ENCODE measurements at regions not wholly inside any gene's neighbourhood (a gene's known extent, or its start where the extent isn't known, plus 50 kb on each side); places are given as distances from the start of the nearest gene placed in this dataset.

- no peaks in the 10 kb centered on the region for H3K79me1 ChIP-seq (ENCODE audit: low read depth in 1 of 2, low read length in 2 of 2)
- no peak overlapping the region for H2BK5ac ChIP-seq (ENCODE audit: low read depth, low read length, poor library complexity, severe bottlenecking)
- TF ChIP-seq RFX5 (IDR thresholded peaks at IDR 0.05; ENCODE audit: low read depth, low read length) (no peak), CEBPB (IDR thresholded peaks at IDR 0.05; ENCODE audit: low read depth, low read length) (no peak), FOS (IDR thresholded peaks at IDR 0.05; ENCODE audit: low read depth, low read length) (no peak), MXI1 (IDR thresholded peaks at IDR 0.05; ENCODE audit: borderline replicate concordance, low read depth, low read length) (no peak), SMC3 (IDR thresholded peaks at IDR 0.05; ENCODE audit: low read depth, low read length) (no peak), RCOR1 (IDR thresholded peaks at IDR 0.05; ENCODE audit: insufficient replicate concordance, low read length) (no peak), MAFK (IDR thresholded peaks at IDR 0.05; ENCODE audit: low read depth, low read length) (no peak)
- TF ChIP-seq, protein P1, sequence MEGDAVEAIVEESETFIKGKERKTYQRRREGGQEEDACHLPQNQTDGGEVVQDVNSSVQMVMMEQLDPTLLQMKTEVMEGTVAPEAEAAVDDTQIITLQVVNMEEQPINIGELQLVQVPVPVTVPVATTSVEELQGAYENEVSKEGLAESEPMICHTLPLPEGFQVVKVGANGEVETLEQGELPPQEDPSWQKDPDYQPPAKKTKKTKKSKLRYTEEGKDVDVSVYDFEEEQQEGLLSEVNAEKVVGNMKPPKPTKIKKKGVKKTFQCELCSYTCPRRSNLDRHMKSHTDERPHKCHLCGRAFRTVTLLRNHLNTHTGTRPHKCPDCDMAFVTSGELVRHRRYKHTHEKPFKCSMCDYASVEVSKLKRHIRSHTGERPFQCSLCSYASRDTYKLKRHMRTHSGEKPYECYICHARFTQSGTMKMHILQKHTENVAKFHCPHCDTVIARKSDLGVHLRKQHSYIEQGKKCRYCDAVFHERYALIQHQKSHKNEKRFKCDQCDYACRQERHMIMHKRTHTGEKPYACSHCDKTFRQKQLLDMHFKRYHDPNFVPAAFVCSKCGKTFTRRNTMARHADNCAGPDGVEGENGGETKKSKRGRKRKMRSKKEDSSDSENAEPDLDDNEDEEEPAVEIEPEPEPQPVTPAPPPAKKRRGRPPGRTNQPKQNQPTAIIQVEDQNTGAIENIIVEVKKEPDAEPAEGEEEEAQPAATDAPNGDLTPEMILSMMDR (conservative IDR thresholded peaks at IDR 0.05; ENCODE audit: low read depth, low read length): no peak
- TF ChIP-seq, protein P2, sequence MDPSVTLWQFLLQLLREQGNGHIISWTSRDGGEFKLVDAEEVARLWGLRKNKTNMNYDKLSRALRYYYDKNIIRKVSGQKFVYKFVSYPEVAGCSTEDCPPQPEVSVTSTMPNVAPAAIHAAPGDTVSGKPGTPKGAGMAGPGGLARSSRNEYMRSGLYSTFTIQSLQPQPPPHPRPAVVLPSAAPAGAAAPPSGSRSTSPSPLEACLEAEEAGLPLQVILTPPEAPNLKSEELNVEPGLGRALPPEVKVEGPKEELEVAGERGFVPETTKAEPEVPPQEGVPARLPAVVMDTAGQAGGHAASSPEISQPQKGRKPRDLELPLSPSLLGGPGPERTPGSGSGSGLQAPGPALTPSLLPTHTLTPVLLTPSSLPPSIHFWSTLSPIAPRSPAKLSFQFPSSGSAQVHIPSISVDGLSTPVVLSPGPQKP (IDR thresholded peaks at IDR 0.05; ENCODE audit: borderline replicate concordance, low read depth, low read length): no peak
- ChIA-PET POLR2A (ENCODE audit: unreplicated experiment) (no interaction called here), CTCF (no interaction called here)
- H3K9ac ChIP-seq (ENCODE audit: low read depth, low read length): no peak overlapping the region
- H2BK20ac ChIP-seq (ENCODE audit: low read depth, low read length): no peak overlapping the region
- no peaks in the 10 kb centered on the region for H3K9me1 ChIP-seq (ENCODE audit: insufficient read depth, low read length)
- ATAC-seq (ENCODE audit: low read depth): no peak
- dilution Hi-C loops (cut with HindIII; ENCODE audit: low sequenced_read_pairs, unreplicated experiment): no loop called here
- H3K4me3 ChIP-seq (ENCODE audit: insufficient read depth, low read depth, low read length): no peak overlapping the region
- no peak overlapping the region for H4K8ac ChIP-seq (ENCODE audit: low read depth in 2 of 2, low read length in 2 of 2)
- in situ Hi-C loops (cut with MboI; ENCODE audit: low sequenced_read_pairs): no loop called here
- H4K20me1 ChIP-seq (ENCODE audit: insufficient read depth, low read length): no peaks in the 10 kb centered on the region
- H4K5ac ChIP-seq (ENCODE audit: low read depth, low read length): no peak overlapping the region
- H2AK9ac ChIP-seq (replicated peaks; ENCODE audit: low read depth, low read length, poor library complexity): no peak overlapping the region
- no peak overlapping the region for H3K23ac ChIP-seq (ENCODE audit: low read depth, low read length)
- H3K27me3 ChIP-seq (ENCODE audit: control insufficient read depth, insufficient read depth, low read length): no peaks in the 10 kb centered on the region
- H3K27ac ChIP-seq (ENCODE audit: insufficient read depth, low read length): no peak overlapping the region
- no peak overlapping the region for H4K91ac ChIP-seq (ENCODE audit: insufficient read depth, low read depth, low read length)
- no peak overlapping the region for H3K4me2 ChIP-seq (ENCODE audit: low read depth, low read length)
- H2BK15ac ChIP-seq (ENCODE audit: low read depth, low read length): no peak overlapping the region
- BruUV-seq (replicated peaks): no TSS peak
- no peak overlapping the region for H2AK5ac ChIP-seq (ENCODE audit: low read depth, low read length)
- no peak overlapping the region for H3K4ac ChIP-seq (ENCODE audit: low read depth, low read length)
- no peaks in the 10 kb centered on the region for H3K4me1 ChIP-seq (ENCODE audit: control insufficient read depth, insufficient read depth, low read length)
- H3K9me3 ChIP-seq (ENCODE audit: control insufficient read depth, insufficient read depth, low read length): no peaks in the 10 kb centered on the region; the same call in none of the 2 replicates
- no peaks in the 10 kb centered on the region for H3K36me3 ChIP-seq (ENCODE audit: control insufficient read depth, insufficient read depth, low read length)
- no peak overlapping the region for H3K14ac ChIP-seq (replicated peaks; ENCODE audit: low read depth, low read length)
- H3K56ac ChIP-seq (ENCODE audit: extremely low read depth, insufficient read depth, low read length): no peak overlapping the region
- H2BK120ac ChIP-seq (ENCODE audit: low read depth, low read length): no peak overlapping the region
- no peak for DNase-seq
- intact Hi-C loops (cut with micrococcal nuclease): no loop called here
- no CpG with 5 or more reads among the region's 2 CpGs for WGBS, 2 experiments (ENCODE audit: extremely low coverage in 2 of 2, insufficient read length in 1 of 2)
- H2AFZ ChIP-seq (replicated peaks; ENCODE audit: low read length, poor library complexity): no peak overlapping the region
- no peak overlapping the region for H3K18ac ChIP-seq (ENCODE audit: low read depth, low read length)
These were observed 1061.5 kb downstream of the TDRD15 start for GRCh38 chr2:22185251-22185650.

Measured in IMR-90 (cell line).